Keratinocyte (primary cell): ENCODE measurements at regions not wholly inside any gene's neighbourhood (a gene's known extent, or its start where the extent isn't known, plus 50 kb on each side); places are given as distances from the start of the nearest gene placed in this dataset.

Experiments
- CTCF ChIP-seq, 3 experiments: IDR thresholded peaks in 1 of 3; conservative IDR thresholded peaks in 1 of 3; optimal IDR thresholded peaks in 1 of 3; 2 replicates in 2 of 3; 3 replicates in 1 of 3; pipeline versions ENCODE3 to v1.5.1; 2011; ENCODE audit warnings: low read length in 3 of 3, mild to moderate bottlenecking in 3 of 3, moderate library complexity in 2 of 3, control low read depth in 1 of 3, inconsistent platforms in 1 of 3; ENCODE audit not compliant: insufficient read depth in 2 of 3; ENCODE audit errors: extremely low read depth in 1 of 3
- EZH2 ChIP-seq: IDR thresholded peaks from one replicate; pipeline ENCODE4 v1.6.1; 2012; ENCODE audit warnings: inconsistent platforms, mild to moderate bottlenecking, low read length, moderate library complexity

- TF ChIP-seq CTCF (optimal IDR thresholded peaks at IDR 0.05 in 1 of 3, IDR thresholded peaks at IDR 0.05 in 1 of 3, conservative IDR thresholded peaks at IDR 0.05 in 1 of 3; ENCODE audit: extremely low read depth in 1 of 3, insufficient read depth in 2 of 3, low read length in 3 of 3) (no peak), EZH2 (no peak)
Measured at GRCh38 chr22:48644997-48645396, 1182.7 kb downstream of the BRD1 start.
